ENCODE measurements at regions not wholly inside any gene's neighbourhood (a gene's known extent, or its start where the extent isn't known, plus 50 kb on each side); places are given as distances from the start of the nearest gene placed in this dataset.
"Not testable (repeated sequence)": the region's sequence is repeated elsewhere in the genome, so short reads cannot be mapped to it uniquely, and the experiment has no call there.

- H3K4me1 ChIP-seq (replicated peaks in 1 of 2) = no peaks in the 10 kb centered on the region
- TF ChIP-seq, protein P1, sequence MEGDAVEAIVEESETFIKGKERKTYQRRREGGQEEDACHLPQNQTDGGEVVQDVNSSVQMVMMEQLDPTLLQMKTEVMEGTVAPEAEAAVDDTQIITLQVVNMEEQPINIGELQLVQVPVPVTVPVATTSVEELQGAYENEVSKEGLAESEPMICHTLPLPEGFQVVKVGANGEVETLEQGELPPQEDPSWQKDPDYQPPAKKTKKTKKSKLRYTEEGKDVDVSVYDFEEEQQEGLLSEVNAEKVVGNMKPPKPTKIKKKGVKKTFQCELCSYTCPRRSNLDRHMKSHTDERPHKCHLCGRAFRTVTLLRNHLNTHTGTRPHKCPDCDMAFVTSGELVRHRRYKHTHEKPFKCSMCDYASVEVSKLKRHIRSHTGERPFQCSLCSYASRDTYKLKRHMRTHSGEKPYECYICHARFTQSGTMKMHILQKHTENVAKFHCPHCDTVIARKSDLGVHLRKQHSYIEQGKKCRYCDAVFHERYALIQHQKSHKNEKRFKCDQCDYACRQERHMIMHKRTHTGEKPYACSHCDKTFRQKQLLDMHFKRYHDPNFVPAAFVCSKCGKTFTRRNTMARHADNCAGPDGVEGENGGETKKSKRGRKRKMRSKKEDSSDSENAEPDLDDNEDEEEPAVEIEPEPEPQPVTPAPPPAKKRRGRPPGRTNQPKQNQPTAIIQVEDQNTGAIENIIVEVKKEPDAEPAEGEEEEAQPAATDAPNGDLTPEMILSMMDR (IDR thresholded peaks at IDR 0.05) = no peak
- no peak for TF ChIP-seq POLR2A (IDR thresholded peaks at IDR 0.05)
- no peak overlapping the region for H3K4me3 ChIP-seq
- no peaks in the 10 kb centered on the region for H3K9me3 ChIP-seq (replicated peaks in 1 of 3)
- no peak for DNase-seq
- intact Hi-C loops (cut with DNase I) = no loop called here
- no peaks in the 10 kb centered on the region for H3K27me3 ChIP-seq
- WGBS, 4 donors = 76 to 87% (median 84%) methylated on average over 1 of the region's 1 CpG
- H3K27ac ChIP-seq = no peak overlapping the region
- no peaks in the 10 kb centered on the region for H3K36me3 ChIP-seq (replicated peaks in 1 of 2)
Observed at GRCh38 chr4:33111117-33111516, 2390.9 kb downstream of the PCDH7 start.

DNA sequence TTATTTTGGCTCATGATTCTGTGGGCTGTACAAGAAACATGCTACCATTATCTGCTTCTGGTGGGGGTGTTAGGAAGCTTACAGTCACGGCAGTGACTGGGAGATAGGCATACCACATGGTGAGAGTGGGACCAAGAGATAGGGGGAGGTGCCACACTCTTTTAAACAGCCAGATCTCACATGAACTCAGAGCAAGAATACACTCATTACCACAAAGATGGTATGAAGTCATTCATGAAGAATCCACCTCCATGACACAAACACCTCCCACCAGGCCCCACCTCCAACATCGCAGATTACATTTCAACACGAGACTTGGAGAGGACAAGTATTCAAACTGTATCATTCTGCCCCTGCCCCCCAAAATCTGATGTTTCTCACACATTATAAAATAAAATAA lies 2396.7 kb downstream of the PCDH7 start:
- no peaks in the 10 kb centered on the region for H3K9me3 ChIP-seq (replicated peaks in 1 of 3)
- no peak for TF ChIP-seq POLR2A (IDR thresholded peaks at IDR 0.05)
- TF ChIP-seq, protein P1 (IDR thresholded peaks at IDR 0.05) = no peak
- no peaks in the 10 kb centered on the region for H3K4me1 ChIP-seq (replicated peaks in 1 of 2)
- no peaks in the 10 kb centered on the region for H3K27me3 ChIP-seq
- intact Hi-C loops (cut with DNase I) = no loop called here
- no peak for DNase-seq
- no peaks in the 10 kb centered on the region for H3K36me3 ChIP-seq (replicated peaks in 1 of 2)
- no peak overlapping the region for H3K27ac ChIP-seq
- WGBS, 4 donors = 84 to 90% (median 85%) methylated on average over 3 of the region's 3 CpGs
- no peak overlapping the region for H3K4me3 ChIP-seq

GRCh38 chr4:33126002-33126401 lies 2405.8 kb downstream of the PCDH7 start:
- Histone ChIP-seq H3K9me3 (replicated peaks in 1 of 3) (no peaks in the 10 kb centered on the region), H3K4me1 (replicated peaks in 1 of 2) (no peaks in the 10 kb centered on the region), H3K4me3 (no peak overlapping the region), H3K36me3 (replicated peaks in 1 of 2) (no peaks in the 10 kb centered on the region), H3K27ac (no peak overlapping the region), H3K27me3 (no peaks in the 10 kb centered on the region)
- WGBS, 4 donors = 75 to 83% (median 79%) methylated on average over 1 of the region's 1 CpG
- TF ChIP-seq, protein P1 (IDR thresholded peaks at IDR 0.05) = no peak
- no peak for TF ChIP-seq POLR2A (IDR thresholded peaks at IDR 0.05)
- intact Hi-C loops (cut with DNase I) = no loop called here
- no peak for DNase-seq

DNA sequence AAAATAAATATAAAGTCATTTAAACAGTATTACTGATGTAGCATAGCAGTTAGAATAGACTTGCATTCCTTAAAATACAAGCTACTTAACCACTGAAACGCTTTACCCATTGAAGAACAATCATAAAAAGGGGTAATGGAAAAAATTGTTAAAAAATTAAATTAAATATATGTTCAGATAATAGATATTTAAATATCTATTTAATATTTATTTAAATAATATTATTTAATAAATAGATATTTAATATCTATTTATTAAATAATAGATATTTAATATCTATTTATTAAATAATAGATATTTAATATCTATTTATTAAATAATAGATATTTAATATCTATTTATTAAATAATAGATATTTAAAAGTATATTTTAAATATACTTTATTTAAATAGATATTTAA lies 2410.5 kb downstream of the PCDH7 start:
- H3K4me3 ChIP-seq; H3K4me1 ChIP-seq (replicated peaks in 1 of 2); H3K27me3 ChIP-seq; H3K9me3 ChIP-seq (replicated peaks in 1 of 3); DNase-seq; H3K36me3 ChIP-seq (replicated peaks in 1 of 2); H3K27ac ChIP-seq; intact Hi-C loops (cut with DNase I): not testable (repeated sequence)
- 68 to 90% (median 78%) methylated on average over 1 of the region's 1 CpG for WGBS, 4 donors

DNA sequence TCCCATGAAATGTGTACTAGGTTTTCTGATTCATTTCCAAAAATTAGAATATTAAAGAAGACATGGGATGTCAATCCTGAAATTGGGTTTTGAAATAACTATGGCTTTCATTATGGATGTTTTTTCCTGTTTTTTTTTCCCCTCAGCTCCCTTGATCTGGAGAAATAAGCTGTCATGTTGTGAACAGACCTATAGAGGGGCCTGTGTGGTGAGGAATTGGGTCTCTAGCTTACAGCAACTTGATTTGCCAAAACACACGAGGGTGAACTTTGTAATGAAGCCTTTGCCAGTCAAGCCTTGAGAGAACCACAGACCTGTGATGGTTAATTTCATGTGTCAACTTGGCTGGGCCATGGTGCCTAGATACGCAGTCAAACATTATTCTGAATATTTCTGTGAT lies 2413.6 kb downstream of the PCDH7 start:
- intact Hi-C loops (cut with DNase I) = no loop called here
- no peak for DNase-seq
- H3K27me3 ChIP-seq = no peaks in the 10 kb centered on the region
- H3K4me1 ChIP-seq (replicated peaks in 1 of 2) = no peaks in the 10 kb centered on the region
- no peaks in the 10 kb centered on the region for H3K36me3 ChIP-seq (replicated peaks in 1 of 2)
- H3K4me3 ChIP-seq = no peak overlapping the region
- WGBS, 4 donors = 38 to 59% (median 53%) methylated on average over 2 of the region's 2 CpGs
- TF ChIP-seq, protein P1 (IDR thresholded peaks at IDR 0.05) = no peak
- no peak for TF ChIP-seq POLR2A (IDR thresholded peaks at IDR 0.05)
- H3K9me3 ChIP-seq (replicated peaks in 1 of 3) = no peaks in the 10 kb centered on the region
- no peak overlapping the region for H3K27ac ChIP-seq

Data from adrenal gland (tissue), 9 donors.